Effector memory CD4-positive, alpha-beta T cell (primary cell): ENCODE measurements at regions not wholly inside any gene's neighbourhood (a gene's known extent, or its start where the extent isn't known, plus 50 kb on each side); places are given as distances from the start of the nearest gene placed in this dataset.

Source experiments
- DNase-seq, 3 donors: peaks; one replicate each; pipeline ENCODE4 v3.0.0-alpha.2; 2020
- H3K27ac ChIP-seq: 2 replicates; pipeline ENCODE4 v1.7.0; 2013; ENCODE audit warnings: mild to moderate bottlenecking, low read length, moderate library complexity; ENCODE audit not compliant: insufficient read depth, poor library complexity, severe bottlenecking
- H3K27me3 ChIP-seq: replicated peaks from 2 replicates; pipeline ENCODE4 v1.7.0; 2013; ENCODE audit warnings: mild to moderate bottlenecking, low read length; ENCODE audit not compliant: insufficient read depth, control insufficient read depth, poor library complexity, severe bottlenecking
- H3K36me3 ChIP-seq: 2 replicates; pipeline ENCODE4 v1.7.0; 2013; ENCODE audit warnings: mild to moderate bottlenecking, low read length, moderate library complexity; ENCODE audit not compliant: control insufficient read depth, insufficient read depth
- H3K4me1 ChIP-seq: 2 replicates; pipeline ENCODE4 v1.7.0; 2013; ENCODE audit warnings: low read length, mild to moderate bottlenecking; ENCODE audit not compliant: control insufficient read depth, insufficient read depth, poor library complexity, severe bottlenecking
- H3K4me3 ChIP-seq: 2 replicates; pipeline ENCODE4 v1.7.0; 2013; ENCODE audit warnings: low read length, low read depth, mild to moderate bottlenecking; ENCODE audit not compliant: insufficient read depth, poor library complexity, severe bottlenecking
- H3K9me3 ChIP-seq: 2 replicates; pipeline ENCODE4 v1.7.0; 2013; ENCODE audit warnings: mild to moderate bottlenecking, low read length, moderate library complexity; ENCODE audit not compliant: control insufficient read depth

GRCh38 chr2:134167015-134167414 is 86.9 kb upstream of the MGAT5 start:
- H3K27ac ChIP-seq: no peak overlapping the region
- no peak overlapping the region for H3K4me3 ChIP-seq
- peaks cover 19% of the 10 kb centered on the region for H3K4me1 ChIP-seq
- H3K9me3 ChIP-seq: no peaks in the 10 kb centered on the region
- DNase-seq: no peak
- no peaks in the 10 kb centered on the region for H3K36me3 ChIP-seq
- no peaks in the 10 kb centered on the region for H3K27me3 ChIP-seq

- DNase-seq: no peak
- Histone ChIP-seq H3K36me3 (no peaks in the 10 kb centered on the region), H3K4me1 (peaks cover 7% of the 10 kb centered on the region), H3K4me3 (no peak overlapping the region), H3K27ac (no peak overlapping the region), H3K9me3 (no peaks in the 10 kb centered on the region), H3K27me3 (no peaks in the 10 kb centered on the region)
Observed at GRCh38 chr2:134169788-134170187, 84.1 kb upstream of the MGAT5 start.

- Histone ChIP-seq H3K9me3 (no peaks in the 10 kb centered on the region), H3K4me1 (peaks cover 10% of the 10 kb centered on the region), H3K27me3 (no peaks in the 10 kb centered on the region), H3K36me3 (no peaks in the 10 kb centered on the region), H3K27ac (no peak overlapping the region), H3K4me3 (no peak overlapping the region)
- DNase-seq: no peak
Observed at GRCh38 chr2:134170294-134170693, 83.6 kb upstream of the MGAT5 start.

GRCh38 chr2:134170700-134171099 is 83.2 kb upstream of the MGAT5 start:
- DNase-seq: no peak
- Histone ChIP-seq H3K27ac (no peak overlapping the region), H3K27me3 (no peaks in the 10 kb centered on the region), H3K9me3 (no peaks in the 10 kb centered on the region), H3K4me3 (no peak overlapping the region), H3K36me3 (no peaks in the 10 kb centered on the region), H3K4me1 (peaks cover 11% of the 10 kb centered on the region)

GRCh38 chr2:134173338-134174016 is 80.4 kb upstream of the MGAT5 start:
- Histone ChIP-seq H3K9me3 (no peaks in the 10 kb centered on the region), H3K27ac (no peak overlapping the region), H3K4me1 (peaks cover 17% of the 10 kb centered on the region), H3K36me3 (no peaks in the 10 kb centered on the region), H3K4me3 (no peak overlapping the region), H3K27me3 (no peaks in the 10 kb centered on the region)
- DNase-seq: no peak

- peaks cover 18% of the 10 kb centered on the region for H3K4me1 ChIP-seq
- no peaks in the 10 kb centered on the region for H3K27me3 ChIP-seq
- H3K36me3 ChIP-seq: no peaks in the 10 kb centered on the region
- H3K4me3 ChIP-seq: no peak overlapping the region
- H3K27ac ChIP-seq: no peak overlapping the region
- no peak for DNase-seq
- H3K9me3 ChIP-seq: no peaks in the 10 kb centered on the region
Observed at GRCh38 chr2:134174711-134175110, 79.2 kb upstream of the MGAT5 start.

GRCh38 chr2:134175834-134176233 is 78.0 kb upstream of the MGAT5 start:
- Histone ChIP-seq H3K4me3 (no peak overlapping the region), H3K4me1 (peaks cover 24% of the 10 kb centered on the region)

GRCh38 chr2:134177351-134177931 is 76.4 kb upstream of the MGAT5 start:
- Histone ChIP-seq H3K27me3 (no peaks in the 10 kb centered on the region), H3K9me3 (no peaks in the 10 kb centered on the region), H3K27ac (peak overlapping the region; percentile 24), H3K4me1 (peaks cover 28% of the 10 kb centered on the region), H3K36me3 (no peaks in the 10 kb centered on the region), H3K4me3 (no peak overlapping the region)
- no peak for DNase-seq

More at GRCh38 chr2:134175834-134176233, 78.0 kb upstream of the MGAT5 start:
- no peaks in the 10 kb centered on the region for H3K9me3 ChIP-seq
- no peaks in the 10 kb centered on the region for H3K36me3 ChIP-seq
- peak overlapping the region; percentile 33 for H3K27ac ChIP-seq
- DNase-seq: no peak
- H3K27me3 ChIP-seq: no peaks in the 10 kb centered on the region

- Histone ChIP-seq H3K4me3 (no peak overlapping the region), H3K27ac (no peak overlapping the region), H3K36me3 (no peaks in the 10 kb centered on the region), H3K27me3 (no peaks in the 10 kb centered on the region), H3K4me1 (peaks cover 28% of the 10 kb centered on the region), H3K9me3 (no peaks in the 10 kb centered on the region)
- DNase-seq: no peak
Observed at GRCh38 chr2:134178138-134178877, 75.6 kb upstream of the MGAT5 start.

- H3K27ac ChIP-seq: peak overlapping the region; percentile 43
- no peaks in the 10 kb centered on the region for H3K9me3 ChIP-seq
- no peaks in the 10 kb centered on the region for H3K27me3 ChIP-seq
- H3K4me1 ChIP-seq: peaks cover 36% of the 10 kb centered on the region
- peak overlapping the region; percentile 13 for H3K4me3 ChIP-seq
- H3K36me3 ChIP-seq: no peaks in the 10 kb centered on the region
- peak; percentile 21 to 57 (median 35) for DNase-seq
Observed at GRCh38 chr2:134181219-134181618, 72.7 kb upstream of the MGAT5 start.
